H1 (cell line): ENCODE measurements at regions not wholly inside any gene's neighbourhood (a gene's known extent, or its start where the extent isn't known, plus 50 kb on each side); places are given as distances from the start of the nearest gene placed in this dataset.

Experiments used
- GABPA ChIP-seq: IDR thresholded peaks from 2 replicates; pipeline ENCODE4 v1.6.1; 2011; ENCODE audit warnings: mild to moderate bottlenecking, low read length, moderate library complexity, borderline replicate concordance; ENCODE audit not compliant: insufficient read depth
- JUN ChIP-seq: IDR thresholded peaks from 2 replicates; pipeline ENCODE4 v1.6.1; 2011; ENCODE audit warnings: low read depth, mild to moderate bottlenecking, improper control_type of control experiment, low read length
- RAD21 ChIP-seq, 2 experiments: IDR thresholded peaks in 1 of 2; conservative IDR thresholded peaks in 1 of 2; 2 replicates each; pipeline ENCODE4 v1.6.1; 2011; ENCODE audit warnings: low read depth in 2 of 2, low read length in 2 of 2, improper control_type of control experiment in 1 of 2, inconsistent platforms in 1 of 2, mild to moderate bottlenecking in 1 of 2, moderate library complexity in 1 of 2
- SP1 ChIP-seq: IDR thresholded peaks from 2 replicates; pipeline ENCODE4 v1.6.1; 2011; ENCODE audit warnings: low read depth, low read length
- TAF1 ChIP-seq: IDR thresholded peaks from 2 replicates; pipeline ENCODE4 v1.6.1; 2011; ENCODE audit warnings: mild to moderate bottlenecking, low read depth, low read length
- USF2 ChIP-seq: IDR thresholded peaks from 2 replicates; pipeline ENCODE4 v1.6.1; 2011; ENCODE audit warnings: low read length, improper control_type of control experiment

GRCh38 chr7:91690541-91691070 lies 189.9 kb downstream of the MTERF1 start (continued):
- TF ChIP-seq USF2 (no peak), TAF1 (no peak), GABPA (no peak), RAD21 (IDR thresholded peaks at IDR 0.05 in 1 of 2, conservative IDR thresholded peaks at IDR 0.05 in 1 of 2; ENCODE audit: low read depth in 2 of 2, low read length in 2 of 2) (no peak), JUN (no peak), SP1 (no peak)
- TF ChIP-seq, all 59 proteins: peak for 0
